Lower leg skin (tissue), 4 donors: ENCODE measurements at regions not wholly inside any gene's neighbourhood (a gene's known extent, or its start where the extent isn't known, plus 50 kb on each side); places are given as distances from the start of the nearest gene placed in this dataset.

Source experiments
- DNase-seq, 2 donors: peaks; one replicate each; pipeline ENCODE4 v3.0.0-alpha.2; 2019; ENCODE audit warnings: low spot score in 2 of 2
- H3K4me3 ChIP-seq: fragments of 200-600 bp; sonication (generic); 2 replicates; pipeline ENCODE4 v1.5.1; 2017; ENCODE audit warnings: mild to moderate bottlenecking, low read depth; ENCODE audit not compliant: poor library complexity, severe bottlenecking
- CTCF ChIP-seq, 3 donors: fragments of 450-650 bp; IDR thresholded peaks; one replicate each; pipeline ENCODE4 v1.5.1; 2016; ENCODE audit warnings: antibody characterized with exemption in 3 of 3, mild to moderate bottlenecking in 3 of 3, moderate library complexity in 2 of 3
- POLR2A ChIP-seq, 2 donors: fragments of 450-650 bp; IDR thresholded peaks; one replicate each; pipeline ENCODE4 v1.6.1; 2016 to 2017; ENCODE audit warnings: antibody characterized with exemption in 2 of 2, mild to moderate bottlenecking in 1 of 2, moderate library complexity in 1 of 2
- WGBS, 2 donors: methylation state at CpG; one replicate each; pipeline ENCODE4 v1.1.5; 2018; 5-methylcytosine and 5-hydroxymethylcytosine counted together
- intact Hi-C: fragments of 100-400 bp; cut with DNase I; formaldehyde crosslinking; loops from one replicate; pipeline ENCODE4 v1.15.0; 2023; ENCODE audit warnings: low total_unique reads

GRCh38 chrY:21121065-21121464, 365.2 kb downstream of the RPS4Y2 start:
- DNase-seq: no peak
- H3K4me3 ChIP-seq: no peak overlapping the region
- TF ChIP-seq CTCF (IDR thresholded peaks at IDR 0.05) (no peak), POLR2A (IDR thresholded peaks at IDR 0.05) (no peak)
- intact Hi-C loops: no loop called here
- WGBS, 2 donors: 100% methylated on average over 1 of the region's 1 CpG; no CpG with 5 or more reads in 1 of the 2 donors

- no peak overlapping the region for H3K4me3 ChIP-seq
- no peak for DNase-seq
- intact Hi-C loops: no loop called here
- TF ChIP-seq CTCF (IDR thresholded peaks at IDR 0.05) (no peak), POLR2A (IDR thresholded peaks at IDR 0.05) (no peak)
- WGBS, 2 donors: 80% methylated on average over 1 of the region's 1 CpG; no CpG with 5 or more reads in 1 of the 2 donors
Measured at GRCh38 chrY:21135591-21135990, 375.5 kb upstream of the RBMY1B start.

GRCh38 chrY:21138056-21138758, 372.9 kb upstream of the RBMY1B start:
- no peak for DNase-seq
- H3K4me3 ChIP-seq: no peak overlapping the region
- intact Hi-C loops: no loop called here
- 13% methylated on average over 1 of the region's 1 CpG; no CpG with 5 or more reads in 1 of the 2 donors for WGBS, 2 donors
- TF ChIP-seq POLR2A (IDR thresholded peaks at IDR 0.05) (no peak), CTCF (IDR thresholded peaks at IDR 0.05) (no peak)

GRCh38 chrY:21146331-21146730, 364.8 kb upstream of the RBMY1B start:
- intact Hi-C loops: no loop called here
- no peak overlapping the region for H3K4me3 ChIP-seq
- WGBS, 2 donors: 55% methylated on average over 1 of the region's 1 CpG; no CpG with 5 or more reads in 1 of the 2 donors
- TF ChIP-seq POLR2A (IDR thresholded peaks at IDR 0.05): no peak
- TF ChIP-seq CTCF (IDR thresholded peaks at IDR 0.05): no peak
- no peak for DNase-seq

GRCh38 chrY:21149971-21150370, 361.2 kb upstream of the RBMY1B start:
- intact Hi-C loops: no loop called here
- DNase-seq: no peak
- H3K4me3 ChIP-seq: no peak overlapping the region
- TF ChIP-seq POLR2A (IDR thresholded peaks at IDR 0.05) (no peak), CTCF (IDR thresholded peaks at IDR 0.05) (no peak)

- no peak for DNase-seq
- intact Hi-C loops: no loop called here
- TF ChIP-seq CTCF (IDR thresholded peaks at IDR 0.05) (no peak), POLR2A (IDR thresholded peaks at IDR 0.05) (no peak)
- no peak overlapping the region for H3K4me3 ChIP-seq
Measured at GRCh38 chrY:21169821-21170220, 341.3 kb upstream of the RBMY1B start.
